ENCODE measurements at regions not wholly inside any gene's neighbourhood (a gene's known extent, or its start where the extent isn't known, plus 50 kb on each side); places are given as distances from the start of the nearest gene placed in this dataset.

- TF ChIP-seq CTCF (IDR thresholded peaks at IDR 0.05; ENCODE audit: low read length), result no peak
- TF ChIP-seq EZH2 (IDR thresholded peaks at IDR 0.05; ENCODE audit: borderline replicate concordance, low read length), result no peak
These were observed 254.5 kb upstream of the ROPN1 start for GRCh38 chr3:124246376-124246775.
